ENCODE measurements at regions not wholly inside any gene's neighbourhood (a gene's known extent, or its start where the extent isn't known, plus 50 kb on each side); places are given as distances from the start of the nearest gene placed in this dataset.

GRCh38 chr3:18770800-18771199 is 345.7 kb upstream of the SATB1 start:
- DNase-seq, result no peak

- no peak for DNase-seq
Observed at GRCh38 chr3:18767756-18768303, 342.7 kb upstream of the SATB1 start.

- no peak for DNase-seq
Observed at GRCh38 chr3:18766974-18767373, 341.8 kb upstream of the SATB1 start.

GRCh38 chr3:18765662-18766061 is 340.5 kb upstream of the SATB1 start:
- DNase-seq, result no peak

GRCh38 chr3:18765161-18765560 is 340.0 kb upstream of the SATB1 start:
- DNase-seq, result no peak

GRCh38 chr3:18761530-18761929 is 336.4 kb upstream of the SATB1 start:
- no peak for DNase-seq

GRCh38 chr3:18758047-18758704 is 333.0 kb upstream of the SATB1 start:
- no peak for DNase-seq

GRCh38 chr3:18757476-18757875 is 332.3 kb upstream of the SATB1 start:
- DNase-seq, result no peak

- no peak for DNase-seq
Observed at GRCh38 chr3:18752273-18752934, 327.3 kb upstream of the SATB1 start.

- DNase-seq, result no peak
Observed at GRCh38 chr3:18751514-18751913, 326.4 kb upstream of the SATB1 start.

GRCh38 chr3:18747383-18747782 is 322.2 kb upstream of the SATB1 start:
- no peak for DNase-seq

- no peak for DNase-seq
Observed at GRCh38 chr3:18745472-18745871, 320.3 kb upstream of the SATB1 start.

GRCh38 chr3:18744472-18744871 is 319.3 kb upstream of the SATB1 start:
- no peak for DNase-seq

- DNase-seq, result no peak
Observed at GRCh38 chr3:18743761-18744160, 318.6 kb upstream of the SATB1 start.

- DNase-seq, result peak; percentile 85
Observed at GRCh38 chr3:18740631-18741583, 315.8 kb upstream of the SATB1 start.

- DNase-seq, result no peak
Observed at GRCh38 chr3:18739099-18739433, 313.9 kb upstream of the SATB1 start.

GRCh38 chr3:18738393-18739098 is 313.4 kb upstream of the SATB1 start:
- no peak for DNase-seq

- DNase-seq, result no peak
Observed at GRCh38 chr3:18735005-18735404, 309.9 kb upstream of the SATB1 start.

GRCh38 chr3:18734309-18734708 is 309.2 kb upstream of the SATB1 start:
- DNase-seq, result no peak

- no peak for DNase-seq
Observed at GRCh38 chr3:18732474-18732873, 307.3 kb upstream of the SATB1 start.

GRCh38 chr3:18730491-18730890 is 305.4 kb upstream of the SATB1 start:
- DNase-seq, result no peak

- no peak for DNase-seq
Observed at GRCh38 chr3:18729671-18730070, 304.5 kb upstream of the SATB1 start.
